OCI-LY1 (cell line): ENCODE measurements at regions not wholly inside any gene's neighbourhood (a gene's known extent, or its start where the extent isn't known, plus 50 kb on each side); places are given as distances from the start of the nearest gene placed in this dataset.

Experiments used
- CTCF ChIP-seq: fragments of 200-600 bp; sonication (generic), shearing (Covaris generic); IDR thresholded peaks from 2 replicates; pipeline ENCODE4 v1.5.1; 2017; ENCODE audit warnings: mild to moderate bottlenecking, antibody characterized with exemption, low read length, moderate library complexity, mixed read lengths
- EZH2 ChIP-seq: fragments of 200-600 bp; sonication (generic), shearing (Covaris generic); IDR thresholded peaks from 2 replicates; pipeline ENCODE4 v1.8.0; 2017; ENCODE audit warnings: borderline replicate concordance, mixed run types, mild to moderate bottlenecking, antibody characterized with exemption, low read length, moderate library complexity, mixed read lengths

DNA sequence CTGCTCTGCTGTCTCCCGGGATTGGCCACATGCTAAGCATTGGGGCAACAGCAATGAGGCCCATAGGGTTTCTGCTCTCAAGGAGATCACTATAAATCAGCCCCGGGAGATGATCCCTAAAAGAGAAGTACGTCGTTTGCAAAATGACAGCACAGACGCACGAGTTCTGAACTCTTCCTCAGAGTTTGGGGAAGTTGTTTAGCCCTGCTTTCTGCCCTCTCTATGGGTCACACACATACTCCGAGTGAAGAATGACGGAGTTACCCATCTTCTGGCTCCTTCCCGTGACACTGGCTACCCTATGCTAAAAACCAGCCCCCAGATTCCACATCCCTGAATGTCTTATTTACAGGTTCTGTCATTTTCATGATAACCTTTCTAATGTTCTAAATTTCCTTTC lies 258.0 kb upstream of the PLEKHG7 start:
- TF ChIP-seq CTCF = no peak
- TF ChIP-seq EZH2 = no peak
